ENCODE measurements at regions not wholly inside any gene's neighbourhood (a gene's known extent, or its start where the extent isn't known, plus 50 kb on each side); places are given as distances from the start of the nearest gene placed in this dataset.

DNA sequence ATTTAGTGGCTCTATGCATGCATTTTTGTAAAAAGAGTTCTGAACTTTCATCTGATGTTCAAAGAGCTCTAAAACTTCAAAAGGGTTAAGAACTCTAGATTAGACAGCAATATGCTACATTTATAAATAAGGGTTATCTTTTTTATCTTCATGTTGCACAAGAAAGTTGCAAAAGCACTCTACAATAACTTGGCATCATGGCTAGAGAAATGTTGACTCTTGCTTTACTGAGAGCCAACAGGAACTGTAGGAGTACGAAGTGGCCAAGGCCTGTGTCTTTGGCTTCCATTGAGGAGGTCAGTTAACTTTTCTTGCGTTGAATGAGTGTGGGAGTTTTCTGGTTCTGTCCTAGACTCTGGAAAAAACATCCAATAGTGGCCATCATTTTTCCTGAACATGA lies 516.9 kb downstream of the TFAP2B start:
- no peak overlapping the region for H3K27ac ChIP-seq (ENCODE audit: low read length)
- H3K27me3 ChIP-seq (replicated peaks; ENCODE audit: insufficient read depth, low read length), result no peaks in the 10 kb centered on the region
- H3K4me3 ChIP-seq (ENCODE audit: low read length), result no peak overlapping the region
- H3F3A ChIP-seq (ENCODE audit: insufficient read depth, low read length), result no peaks in the 10 kb centered on the region
- H4K20me1 ChIP-seq (ENCODE audit: insufficient read depth, low read length), result no peaks in the 10 kb centered on the region
- no peak for DNase-seq
- H3K4me2 ChIP-seq (ENCODE audit: low read depth, low read length), result no peak overlapping the region
- H3K9ac ChIP-seq (ENCODE audit: low read length), result no peak overlapping the region
- no peaks in the 10 kb centered on the region for H3K4me1 ChIP-seq (ENCODE audit: low read length)
- H3K9me3 ChIP-seq (replicated peaks; ENCODE audit: insufficient read depth, low read length), result no peaks in the 10 kb centered on the region
- TF ChIP-seq EZH2 (optimal IDR thresholded peaks at IDR 0.05; ENCODE audit: low read depth, low read length) (no peak), EZH2phosphoT487 (IDR thresholded peaks at IDR 0.05; ENCODE audit: low read length) (no peak)
- TF ChIP-seq, protein P1, sequence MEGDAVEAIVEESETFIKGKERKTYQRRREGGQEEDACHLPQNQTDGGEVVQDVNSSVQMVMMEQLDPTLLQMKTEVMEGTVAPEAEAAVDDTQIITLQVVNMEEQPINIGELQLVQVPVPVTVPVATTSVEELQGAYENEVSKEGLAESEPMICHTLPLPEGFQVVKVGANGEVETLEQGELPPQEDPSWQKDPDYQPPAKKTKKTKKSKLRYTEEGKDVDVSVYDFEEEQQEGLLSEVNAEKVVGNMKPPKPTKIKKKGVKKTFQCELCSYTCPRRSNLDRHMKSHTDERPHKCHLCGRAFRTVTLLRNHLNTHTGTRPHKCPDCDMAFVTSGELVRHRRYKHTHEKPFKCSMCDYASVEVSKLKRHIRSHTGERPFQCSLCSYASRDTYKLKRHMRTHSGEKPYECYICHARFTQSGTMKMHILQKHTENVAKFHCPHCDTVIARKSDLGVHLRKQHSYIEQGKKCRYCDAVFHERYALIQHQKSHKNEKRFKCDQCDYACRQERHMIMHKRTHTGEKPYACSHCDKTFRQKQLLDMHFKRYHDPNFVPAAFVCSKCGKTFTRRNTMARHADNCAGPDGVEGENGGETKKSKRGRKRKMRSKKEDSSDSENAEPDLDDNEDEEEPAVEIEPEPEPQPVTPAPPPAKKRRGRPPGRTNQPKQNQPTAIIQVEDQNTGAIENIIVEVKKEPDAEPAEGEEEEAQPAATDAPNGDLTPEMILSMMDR (IDR thresholded peaks at IDR 0.05; ENCODE audit: low read length), result no peak
- H3K9me2 ChIP-seq (replicated peaks; ENCODE audit: insufficient read depth, low read length), result no peaks in the 10 kb centered on the region
- no peak overlapping the region for H2AFZ ChIP-seq (ENCODE audit: low read length)
- H3K79me2 ChIP-seq (ENCODE audit: low read length), result no peaks in the 10 kb centered on the region
- no peaks in the 10 kb centered on the region for H3K36me3 ChIP-seq (replicated peaks; ENCODE audit: insufficient read depth, low read length)

DNA sequence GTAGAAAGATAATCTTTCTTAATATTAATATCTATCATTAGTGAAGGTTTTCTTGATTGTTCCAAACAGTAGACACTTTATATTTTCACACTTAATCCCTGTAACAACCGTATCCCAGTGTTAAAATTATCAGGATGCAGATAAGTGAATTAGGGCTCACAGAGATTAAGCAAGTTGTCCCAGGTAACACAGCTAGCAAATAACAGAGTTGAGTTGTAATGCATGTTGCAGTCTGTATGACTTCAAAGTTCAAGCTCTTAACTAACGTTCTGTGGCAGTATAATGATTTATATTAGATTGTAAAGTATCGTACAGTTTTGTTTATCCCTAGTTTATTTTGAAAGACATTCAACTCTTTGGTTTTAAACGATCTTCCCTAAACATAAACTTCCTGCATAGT lies 517.5 kb downstream of the TFAP2B start:
- TF ChIP-seq, protein P1 (IDR thresholded peaks at IDR 0.05; ENCODE audit: low read length), result no peak
- TF ChIP-seq EZH2 (optimal IDR thresholded peaks at IDR 0.05; ENCODE audit: low read depth, low read length), result no peak
- TF ChIP-seq EZH2phosphoT487 (IDR thresholded peaks at IDR 0.05; ENCODE audit: low read length), result no peak
- no peaks in the 10 kb centered on the region for H3K79me2 ChIP-seq (ENCODE audit: low read length)
- no peaks in the 10 kb centered on the region for H4K20me1 ChIP-seq (ENCODE audit: insufficient read depth, low read length)
- no peaks in the 10 kb centered on the region for H3F3A ChIP-seq (ENCODE audit: insufficient read depth, low read length)
- no peaks in the 10 kb centered on the region for H3K36me3 ChIP-seq (replicated peaks; ENCODE audit: insufficient read depth, low read length)
- no peak overlapping the region for H3K4me2 ChIP-seq (ENCODE audit: low read depth, low read length)
- DNase-seq, result no peak
- no peaks in the 10 kb centered on the region for H3K9me2 ChIP-seq (replicated peaks; ENCODE audit: insufficient read depth, low read length)
- no peak overlapping the region for H3K4me3 ChIP-seq (ENCODE audit: low read length)
- no peaks in the 10 kb centered on the region for H3K4me1 ChIP-seq (ENCODE audit: low read length)
- no peak overlapping the region for H3K9ac ChIP-seq (ENCODE audit: low read length)
- H2AFZ ChIP-seq (ENCODE audit: low read length), result no peak overlapping the region
- H3K27ac ChIP-seq (ENCODE audit: low read length), result no peak overlapping the region
- no peaks in the 10 kb centered on the region for H3K9me3 ChIP-seq (replicated peaks; ENCODE audit: insufficient read depth, low read length)
- H3K27me3 ChIP-seq (replicated peaks; ENCODE audit: insufficient read depth, low read length), result no peaks in the 10 kb centered on the region

DNA sequence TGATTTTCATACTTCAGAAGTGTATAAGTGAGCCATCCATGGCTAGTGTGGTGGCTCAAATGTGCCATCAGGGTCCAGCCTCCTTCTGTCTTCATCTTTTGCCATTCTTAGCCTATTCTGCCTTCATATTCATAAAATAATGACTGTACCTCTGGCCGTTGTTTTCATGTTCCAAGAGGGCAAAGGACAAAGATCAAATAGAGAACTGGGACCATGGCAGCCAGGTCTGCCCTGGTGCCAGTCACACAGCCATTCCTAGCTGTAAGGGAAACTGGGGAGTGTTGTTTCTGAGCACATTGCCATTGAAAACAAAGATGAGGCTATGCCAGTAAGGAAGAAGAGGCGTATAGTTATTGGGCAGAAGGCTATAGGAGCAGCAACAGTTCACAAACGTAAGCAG lies 518.6 kb downstream of the TFAP2B start:
- H4K20me1 ChIP-seq (ENCODE audit: insufficient read depth, low read length), result no peaks in the 10 kb centered on the region
- DNase-seq, result no peak
- H2AFZ ChIP-seq (ENCODE audit: low read length), result no peak overlapping the region
- H3K9me2 ChIP-seq (replicated peaks; ENCODE audit: insufficient read depth, low read length), result no peaks in the 10 kb centered on the region
- H3K36me3 ChIP-seq (replicated peaks; ENCODE audit: insufficient read depth, low read length), result no peaks in the 10 kb centered on the region
- H3K9me3 ChIP-seq (replicated peaks; ENCODE audit: insufficient read depth, low read length), result no peaks in the 10 kb centered on the region
- H3K4me3 ChIP-seq (ENCODE audit: low read length), result no peak overlapping the region
- H3F3A ChIP-seq (ENCODE audit: insufficient read depth, low read length), result no peaks in the 10 kb centered on the region
- no peak overlapping the region for H3K4me2 ChIP-seq (ENCODE audit: low read depth, low read length)
- H3K9ac ChIP-seq (ENCODE audit: low read length), result no peak overlapping the region
- no peaks in the 10 kb centered on the region for H3K27me3 ChIP-seq (replicated peaks; ENCODE audit: insufficient read depth, low read length)
- no peaks in the 10 kb centered on the region for H3K4me1 ChIP-seq (ENCODE audit: low read length)
- no peak overlapping the region for H3K27ac ChIP-seq (ENCODE audit: low read length)
- H3K79me2 ChIP-seq (ENCODE audit: low read length), result no peaks in the 10 kb centered on the region
- TF ChIP-seq EZH2phosphoT487 (IDR thresholded peaks at IDR 0.05; ENCODE audit: low read length) (no peak), EZH2 (optimal IDR thresholded peaks at IDR 0.05; ENCODE audit: low read depth, low read length) (no peak)
- TF ChIP-seq, protein P1 (IDR thresholded peaks at IDR 0.05; ENCODE audit: low read length), result no peak
